HCT116 (cell line): ENCODE measurements at regions not wholly inside any gene's neighbourhood (a gene's known extent, or its start where the extent isn't known, plus 50 kb on each side); places are given as distances from the start of the nearest gene placed in this dataset.

Source experiments
- ATAC-seq: fragments of 200-7000 bp; cut with Tn5 transposase; 2 replicates; pipeline ENCODE4 v1.9.1; 2020; ENCODE audit warnings: mild to moderate bottlenecking, moderate library complexity
- BruUV-seq: library from RNA; stranded (reverse); fragments of 400-500 nt; replicated peaks from 2 replicates; lab custom pipeline; 2021; lab: Mats Ljungman, UMichigan
- CTCF ChIA-PET: fragments of 300-600 bp; sonication (Branson Sonifier 250); formaldehyde crosslinking; loops from one replicate; lab custom pipeline; 2021; ENCODE audit warnings: antibody characterized with exemption; lab: Charles Lee
- POLR2A ChIA-PET: fragments of 300-600, 350-600 bp; sonication (Branson Sonifier 250); formaldehyde crosslinking; loops from one replicate; lab custom pipeline; 2021; ENCODE audit warnings: antibody characterized with exemption; lab: Charles Lee
- RAD21 ChIA-PET, 2 experiments: fragments of 300-600 bp; sonication (Branson Sonifier 250); formaldehyde crosslinking; loops; one replicate each; lab custom pipeline; 2023; ENCODE audit warnings: low total read pairs in 2 of 2; ENCODE audit not compliant: uncharacterized antibody in 2 of 2, unreplicated experiment in 2 of 2, low non-redundant PET in 1 of 2; lab: Charles Lee
- DNase-seq: peaks from one replicate; pipeline ENCODE4 v3.0.0-alpha.2; 2010; ENCODE audit warnings: low read depth, low spot score
- H2AFZ ChIP-seq: fragments of 200-600 bp; shearing (Covaris generic), sonication (generic); 2 replicates; pipeline ENCODE4 v1.6.1; 2017; ENCODE audit warnings: low read depth, mixed run types, mixed read lengths, antibody characterized with exemption, low read length; ENCODE audit not compliant: poor library complexity, severe bottlenecking
- H3K27ac ChIP-seq: 2 replicates; pipeline ENCODE4 v1.5.1; 2012; ENCODE audit warnings: low read depth, low read length
- H3K27me3 ChIP-seq: fragments of 200-600 bp; sonication (generic); 2 replicates; pipeline ENCODE4 v1.6.1; 2016; ENCODE audit warnings: mixed run types, low read length, mixed read lengths; ENCODE audit not compliant: insufficient read depth
- H3K36me3 ChIP-seq, 2 experiments: fragments of 200-500 bp in 1 of 2; fragments of 200-600 bp in 1 of 2; sonication (Bioruptor generic) in 1 of 2; sonication (generic) in 1 of 2; 2 replicates each; pipeline versions ENCODE4 v1.5.1 to v1.6.1; 2014 to 2016; ENCODE audit warnings: low read length in 2 of 2, inconsistent platforms in 1 of 2, mixed read lengths in 1 of 2, mixed run types in 1 of 2; ENCODE audit not compliant: insufficient read depth in 2 of 2, control insufficient read depth in 1 of 2
- H3K4me1 ChIP-seq, 2 experiments: fragments of 200-600 bp in 1 of 2; sonication (generic) in 1 of 2; 2 replicates each; pipeline versions ENCODE4 v1.5.1 to v1.6.1; 2012 to 2017; ENCODE audit warnings: low read length in 2 of 2, inconsistent platforms in 1 of 2, mild to moderate bottlenecking in 1 of 2, mixed read lengths in 1 of 2, mixed run types in 1 of 2, moderate library complexity in 1 of 2; ENCODE audit not compliant: insufficient read depth in 2 of 2, control insufficient read depth in 1 of 2
- H3K4me2 ChIP-seq: fragments of 200-600 bp; sonication (generic); 2 replicates; pipeline ENCODE4 v1.6.1; 2017; ENCODE audit warnings: mixed run types, low read length, mixed read lengths
- H3K4me3 ChIP-seq, 2 experiments: fragments of 200-600 bp in 1 of 2; sonication (generic) in 1 of 2; replicated peaks in 1 of 2; 2 replicates each; pipeline ENCODE4 v1.5.1; 2011 to 2016; ENCODE audit warnings: low read length in 2 of 2, control low read depth in 1 of 2, low read depth in 1 of 2, mild to moderate bottlenecking in 1 of 2, mixed read lengths in 1 of 2, mixed run types in 1 of 2
- H3K79me2 ChIP-seq: fragments of 200-600 bp; sonication (generic); 2 replicates; pipeline ENCODE4 v1.6.1; 2017; ENCODE audit warnings: mild to moderate bottlenecking, mixed run types, low read length, moderate library complexity, mixed read lengths; ENCODE audit not compliant: insufficient read depth
- H3K9ac ChIP-seq: fragments of 200-600 bp; sonication (generic); 2 replicates; pipeline ENCODE4 v1.6.1; 2016; ENCODE audit warnings: low read length, mixed read lengths
- H3K9me2 ChIP-seq: fragments of 200-600 bp; sonication (generic), shearing (Covaris generic); 2 replicates; pipeline ENCODE4 v1.6.1; 2017; ENCODE audit warnings: mixed run types, mild to moderate bottlenecking, moderate library complexity; ENCODE audit not compliant: insufficient read depth
- H3K9me3 ChIP-seq, 2 experiments: fragments of 200-500 bp in 1 of 2; fragments of 200-600 bp in 1 of 2; sonication (Bioruptor generic) in 1 of 2; sonication (generic) in 1 of 2; 2 replicates each; pipeline ENCODE4 v1.6.1; 2014 to 2017; ENCODE audit warnings: low read length in 2 of 2, mixed read lengths in 2 of 2, inconsistent platforms in 1 of 2, low read depth in 1 of 2, mild to moderate bottlenecking in 1 of 2, mixed run types in 1 of 2, moderate library complexity in 1 of 2; ENCODE audit not compliant: control insufficient read depth in 1 of 2, insufficient read depth in 1 of 2
- H4K20me1 ChIP-seq: fragments of 200-600 bp; sonication (generic), shearing (Covaris generic); 2 replicates; pipeline ENCODE4 v1.6.1; 2017; ENCODE audit warnings: mixed run types, mild to moderate bottlenecking, moderate library complexity; ENCODE audit not compliant: insufficient read depth
- CBX3 ChIP-seq: IDR thresholded peaks from 2 replicates; pipeline ENCODE4 v1.6.1; 2012; ENCODE audit warnings: low read depth
- CEBPB ChIP-seq: IDR thresholded peaks from 2 replicates; pipeline ENCODE4 v1.6.1; 2012; ENCODE audit warnings: low read depth
- EZH2phosphoT487 ChIP-seq: fragments of 200-600 bp; IDR thresholded peaks from 2 replicates; pipeline ENCODE4 v1.6.1; 2018; ENCODE audit warnings: antibody characterized with exemption, borderline replicate concordance
- FOSL1 ChIP-seq: IDR thresholded peaks from 2 replicates; pipeline ENCODE4 v1.6.1; 2012; ENCODE audit warnings: low read depth
- JUND ChIP-seq: IDR thresholded peaks from 2 replicates; pipeline ENCODE4 v1.6.1; 2012
- POLR2A ChIP-seq: IDR thresholded peaks from 2 replicates; pipeline ENCODE4 v1.7.0; 2011; ENCODE audit warnings: borderline replicate concordance; ENCODE audit not compliant: insufficient read depth, insufficient read length; ENCODE audit errors: extremely low read depth
- POLR2AphosphoS5 ChIP-seq: IDR thresholded peaks from 2 replicates; pipeline ENCODE4 v1.6.1; 2011; ENCODE audit warnings: mild to moderate bottlenecking, low read depth, low read length, moderate library complexity
- RAD21 ChIP-seq: IDR thresholded peaks from 2 replicates; pipeline ENCODE4 v1.6.1; 2012; ENCODE audit warnings: low read depth, mild to moderate bottlenecking
- SIN3A ChIP-seq: IDR thresholded peaks from 2 replicates; pipeline ENCODE4 v1.6.1; 2012; ENCODE audit warnings: low read depth
- SP1 ChIP-seq: IDR thresholded peaks from 2 replicates; pipeline ENCODE4 v1.6.1; 2012; ENCODE audit warnings: low read depth
- SRF ChIP-seq: IDR thresholded peaks from 2 replicates; pipeline ENCODE4 v1.6.1; 2012; ENCODE audit warnings: low read depth
- TCF7L2 ChIP-seq: IDR thresholded peaks from 2 replicates; pipeline ENCODE4 v1.7.0; 2011; ENCODE audit warnings: borderline replicate concordance, inconsistent platforms; ENCODE audit not compliant: insufficient read depth, insufficient read length; ENCODE audit errors: extremely low read depth
- YY1 ChIP-seq: IDR thresholded peaks from 2 replicates; pipeline ENCODE4 v1.6.1; 2011; ENCODE audit warnings: low read length, low read depth, moderate library complexity, mild to moderate bottlenecking; ENCODE audit not compliant: insufficient replicate concordance; ENCODE audit errors: extremely low read depth
- ZFX ChIP-seq: fragments of 450-650 bp; IDR thresholded peaks from 2 replicates; pipeline ENCODE4 v1.6.1; 2017
- ZNF274 ChIP-seq: fragments of 200-500 bp; sonication (Bioruptor generic); IDR thresholded peaks from 2 replicates; pipeline ENCODE4 v1.6.1; 2014; ENCODE audit warnings: mild to moderate bottlenecking, low read depth, low read length, inconsistent platforms
- intact Hi-C: fragments of 100-400 bp; cut with micrococcal nuclease; formaldehyde crosslinking; loops from 2 replicates; pipeline ENCODE4 v1.10.0; 2022
- TF ChIP-seq, protein P1 (sequence below): IDR thresholded peaks from 2 replicates; pipeline ENCODE4 v1.6.1; 2012
- TF ChIP-seq, protein P2 (sequence below): IDR thresholded peaks from 2 replicates; pipeline ENCODE4 v1.6.1; 2011; ENCODE audit warnings: mild to moderate bottlenecking, low read length, moderate library complexity; ENCODE audit not compliant: insufficient replicate concordance; ENCODE audit errors: extremely low read depth
- TF ChIP-seq, protein P3 (sequence below), 3 experiments: fragments of 200-600 bp in 1 of 3; sonication (generic) in 1 of 3; IDR thresholded peaks in 2 of 3; conservative IDR thresholded peaks in 1 of 3; 2 replicates each; pipeline ENCODE4 v1.5.1; 2012 to 2017; ENCODE audit warnings: low read depth in 2 of 3, low read length in 2 of 3, antibody characterized with exemption in 1 of 3, borderline replicate concordance in 1 of 3, control low read depth in 1 of 3, mild to moderate bottlenecking in 1 of 3, mixed read lengths in 1 of 3, mixed run types in 1 of 3, moderate library complexity in 1 of 3; ENCODE audit not compliant: insufficient read depth in 1 of 3
- TF ChIP-seq, protein P4 (sequence below): IDR thresholded peaks from 2 replicates; pipeline ENCODE4 v1.6.1; 2012
- TF ChIP-seq, protein P5 (sequence below): IDR thresholded peaks from 2 replicates; pipeline ENCODE4 v1.6.1; 2012; ENCODE audit warnings: low read depth

DNA sequence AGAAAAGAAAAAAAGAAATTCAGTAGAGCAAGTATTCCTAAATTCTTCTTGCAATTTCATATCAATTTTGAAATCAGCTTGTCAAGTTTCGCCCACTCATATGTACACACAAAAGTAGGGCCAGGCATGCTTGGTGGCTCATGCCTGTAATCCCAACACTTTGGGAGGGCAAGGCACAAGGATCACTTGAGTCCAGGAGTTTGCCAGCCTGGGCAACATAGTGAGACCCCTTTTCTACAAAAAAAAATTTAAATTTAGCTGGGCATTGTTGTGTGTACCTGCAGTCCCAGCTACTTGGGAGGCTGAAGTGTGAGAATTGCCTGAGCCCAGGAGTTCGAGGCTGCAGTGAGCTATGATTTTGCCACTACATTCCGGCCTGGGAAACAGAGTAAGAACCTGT, 65.4 kb downstream of the MRPL32 start:
- BruUV-seq: no TSS peak
- no peaks in the 10 kb centered on the region for H3K27me3 ChIP-seq
- no peak overlapping the region for H3K4me3 ChIP-seq
- no peaks in the 10 kb centered on the region for H4K20me1 ChIP-seq
- H3K79me2 ChIP-seq: no peaks in the 10 kb centered on the region
- ChIA-PET RAD21 (no interaction called here), POLR2A (no interaction called here), CTCF (no interaction called here)
- H3K9ac ChIP-seq: no peak overlapping the region
- H2AFZ ChIP-seq: no peak overlapping the region
- DNase-seq (no peak), ATAC-seq (no peak)
- H3K9me2 ChIP-seq: no peaks in the 10 kb centered on the region
- no peaks in the 10 kb centered on the region for H3K36me3 ChIP-seq
- H3K4me1 ChIP-seq: no peaks in the 10 kb centered on the region
- no peaks in the 10 kb centered on the region for H3K9me3 ChIP-seq
- TF ChIP-seq ZNF274 (no peak), ZFX (no peak), POLR2A (no peak), EZH2phosphoT487 (no peak), SRF (no peak), RAD21 (no peak), JUND (no peak), SIN3A (no peak), YY1 (no peak), SP1 (no peak), TCF7L2 (no peak), FOSL1 (no peak), POLR2AphosphoS5 (no peak), CBX3 (no peak), CEBPB (no peak)
- TF ChIP-seq, protein P1, sequence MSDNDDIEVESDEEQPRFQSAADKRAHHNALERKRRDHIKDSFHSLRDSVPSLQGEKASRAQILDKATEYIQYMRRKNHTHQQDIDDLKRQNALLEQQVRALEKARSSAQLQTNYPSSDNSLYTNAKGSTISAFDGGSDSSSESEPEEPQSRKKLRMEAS: no peak
- TF ChIP-seq, protein P2, sequence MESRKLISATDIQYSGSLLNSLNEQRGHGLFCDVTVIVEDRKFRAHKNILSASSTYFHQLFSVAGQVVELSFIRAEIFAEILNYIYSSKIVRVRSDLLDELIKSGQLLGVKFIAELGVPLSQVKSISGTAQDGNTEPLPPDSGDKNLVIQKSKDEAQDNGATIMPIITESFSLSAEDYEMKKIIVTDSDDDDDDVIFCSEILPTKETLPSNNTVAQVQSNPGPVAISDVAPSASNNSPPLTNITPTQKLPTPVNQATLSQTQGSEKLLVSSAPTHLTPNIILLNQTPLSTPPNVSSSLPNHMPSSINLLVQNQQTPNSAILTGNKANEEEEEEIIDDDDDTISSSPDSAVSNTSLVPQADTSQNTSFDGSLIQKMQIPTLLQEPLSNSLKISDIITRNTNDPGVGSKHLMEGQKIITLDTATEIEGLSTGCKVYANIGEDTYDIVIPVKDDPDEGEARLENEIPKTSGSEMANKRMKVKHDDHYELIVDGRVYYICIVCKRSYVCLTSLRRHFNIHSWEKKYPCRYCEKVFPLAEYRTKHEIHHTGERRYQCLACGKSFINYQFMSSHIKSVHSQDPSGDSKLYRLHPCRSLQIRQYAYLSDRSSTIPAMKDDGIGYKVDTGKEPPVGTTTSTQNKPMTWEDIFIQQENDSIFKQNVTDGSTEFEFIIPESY: no peak
- TF ChIP-seq, protein P3, sequence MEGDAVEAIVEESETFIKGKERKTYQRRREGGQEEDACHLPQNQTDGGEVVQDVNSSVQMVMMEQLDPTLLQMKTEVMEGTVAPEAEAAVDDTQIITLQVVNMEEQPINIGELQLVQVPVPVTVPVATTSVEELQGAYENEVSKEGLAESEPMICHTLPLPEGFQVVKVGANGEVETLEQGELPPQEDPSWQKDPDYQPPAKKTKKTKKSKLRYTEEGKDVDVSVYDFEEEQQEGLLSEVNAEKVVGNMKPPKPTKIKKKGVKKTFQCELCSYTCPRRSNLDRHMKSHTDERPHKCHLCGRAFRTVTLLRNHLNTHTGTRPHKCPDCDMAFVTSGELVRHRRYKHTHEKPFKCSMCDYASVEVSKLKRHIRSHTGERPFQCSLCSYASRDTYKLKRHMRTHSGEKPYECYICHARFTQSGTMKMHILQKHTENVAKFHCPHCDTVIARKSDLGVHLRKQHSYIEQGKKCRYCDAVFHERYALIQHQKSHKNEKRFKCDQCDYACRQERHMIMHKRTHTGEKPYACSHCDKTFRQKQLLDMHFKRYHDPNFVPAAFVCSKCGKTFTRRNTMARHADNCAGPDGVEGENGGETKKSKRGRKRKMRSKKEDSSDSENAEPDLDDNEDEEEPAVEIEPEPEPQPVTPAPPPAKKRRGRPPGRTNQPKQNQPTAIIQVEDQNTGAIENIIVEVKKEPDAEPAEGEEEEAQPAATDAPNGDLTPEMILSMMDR (IDR thresholded peaks at IDR 0.05 in 2 of 3, conservative IDR thresholded peaks at IDR 0.05 in 1 of 3; ENCODE audit: borderline replicate concordance in 1 of 3, insufficient read depth in 1 of 3, low read depth in 2 of 3, low read length in 2 of 3): no peak
- TF ChIP-seq, protein P4, sequence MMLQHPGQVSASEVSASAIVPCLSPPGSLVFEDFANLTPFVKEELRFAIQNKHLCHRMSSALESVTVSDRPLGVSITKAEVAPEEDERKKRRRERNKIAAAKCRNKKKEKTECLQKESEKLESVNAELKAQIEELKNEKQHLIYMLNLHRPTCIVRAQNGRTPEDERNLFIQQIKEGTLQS: no peak
- TF ChIP-seq, protein P5, sequence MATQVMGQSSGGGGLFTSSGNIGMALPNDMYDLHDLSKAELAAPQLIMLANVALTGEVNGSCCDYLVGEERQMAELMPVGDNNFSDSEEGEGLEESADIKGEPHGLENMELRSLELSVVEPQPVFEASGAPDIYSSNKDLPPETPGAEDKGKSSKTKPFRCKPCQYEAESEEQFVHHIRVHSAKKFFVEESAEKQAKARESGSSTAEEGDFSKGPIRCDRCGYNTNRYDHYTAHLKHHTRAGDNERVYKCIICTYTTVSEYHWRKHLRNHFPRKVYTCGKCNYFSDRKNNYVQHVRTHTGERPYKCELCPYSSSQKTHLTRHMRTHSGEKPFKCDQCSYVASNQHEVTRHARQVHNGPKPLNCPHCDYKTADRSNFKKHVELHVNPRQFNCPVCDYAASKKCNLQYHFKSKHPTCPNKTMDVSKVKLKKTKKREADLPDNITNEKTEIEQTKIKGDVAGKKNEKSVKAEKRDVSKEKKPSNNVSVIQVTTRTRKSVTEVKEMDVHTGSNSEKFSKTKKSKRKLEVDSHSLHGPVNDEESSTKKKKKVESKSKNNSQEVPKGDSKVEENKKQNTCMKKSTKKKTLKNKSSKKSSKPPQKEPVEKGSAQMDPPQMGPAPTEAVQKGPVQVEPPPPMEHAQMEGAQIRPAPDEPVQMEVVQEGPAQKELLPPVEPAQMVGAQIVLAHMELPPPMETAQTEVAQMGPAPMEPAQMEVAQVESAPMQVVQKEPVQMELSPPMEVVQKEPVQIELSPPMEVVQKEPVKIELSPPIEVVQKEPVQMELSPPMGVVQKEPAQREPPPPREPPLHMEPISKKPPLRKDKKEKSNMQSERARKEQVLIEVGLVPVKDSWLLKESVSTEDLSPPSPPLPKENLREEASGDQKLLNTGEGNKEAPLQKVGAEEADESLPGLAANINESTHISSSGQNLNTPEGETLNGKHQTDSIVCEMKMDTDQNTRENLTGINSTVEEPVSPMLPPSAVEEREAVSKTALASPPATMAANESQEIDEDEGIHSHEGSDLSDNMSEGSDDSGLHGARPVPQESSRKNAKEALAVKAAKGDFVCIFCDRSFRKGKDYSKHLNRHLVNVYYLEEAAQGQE: no peak
- intact Hi-C loops: no loop called here
- H3K27ac ChIP-seq: no peak overlapping the region
- H3K4me2 ChIP-seq: no peak overlapping the region
